Hematopoietic multipotent progenitor cell treated with erythropoietin and hydrocortisone succinate and interleukin-3 and kit ligand, for 6 days (in vitro differentiated cells): ENCODE measurements at regions not wholly inside any gene's neighbourhood (a gene's known extent, or its start where the extent isn't known, plus 50 kb on each side); places are given as distances from the start of the nearest gene placed in this dataset.

Source experiments
- DNase-seq: peaks from one replicate; pipeline ENCODE4 v3.0.0-alpha.2; 2015

GRCh38 chr7:121618182-121618581 lies 222.1 kb upstream of the FAM3C start:
- no peak for DNase-seq

DNA sequence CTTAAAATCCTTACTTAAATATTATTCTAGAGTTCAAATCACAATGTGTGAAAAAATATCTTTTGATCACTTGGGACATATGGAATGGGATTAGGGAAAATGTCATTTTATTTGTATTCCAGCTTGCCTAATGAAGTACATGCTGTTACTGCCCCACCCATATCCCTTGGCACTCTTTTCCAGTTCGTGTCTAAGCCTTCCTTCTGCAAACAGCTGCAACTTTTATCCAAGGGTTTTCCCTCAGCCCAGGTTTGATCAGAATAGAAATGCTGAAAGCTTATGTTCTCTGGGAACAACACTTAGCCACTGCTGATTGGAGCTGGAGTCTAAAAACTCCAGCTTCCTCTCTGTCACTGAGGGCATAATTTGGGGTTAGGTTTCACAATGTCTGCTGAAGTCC lies 214.1 kb upstream of the FAM3C start:
- DNase-seq, result no peak

DNA sequence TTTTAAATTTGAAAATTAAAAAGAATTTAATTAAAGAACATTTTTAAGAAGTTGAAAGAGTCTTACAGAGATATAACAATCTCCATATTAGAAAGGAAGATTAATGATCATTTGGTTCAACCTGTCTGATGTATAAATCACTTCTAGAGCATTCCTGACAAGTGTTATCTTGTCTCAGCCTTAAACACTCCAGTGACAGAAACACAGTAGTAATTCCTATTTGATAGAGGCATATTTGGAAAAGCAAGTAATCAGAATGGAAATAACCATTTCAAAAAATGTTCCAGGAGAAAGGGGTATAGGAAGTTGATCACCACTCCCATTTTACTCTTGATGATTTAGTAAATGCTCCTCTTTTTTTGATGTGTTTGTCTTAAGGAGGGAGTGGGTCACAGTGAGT lies 213.1 kb upstream of the FAM3C start:
- no peak for DNase-seq

DNA sequence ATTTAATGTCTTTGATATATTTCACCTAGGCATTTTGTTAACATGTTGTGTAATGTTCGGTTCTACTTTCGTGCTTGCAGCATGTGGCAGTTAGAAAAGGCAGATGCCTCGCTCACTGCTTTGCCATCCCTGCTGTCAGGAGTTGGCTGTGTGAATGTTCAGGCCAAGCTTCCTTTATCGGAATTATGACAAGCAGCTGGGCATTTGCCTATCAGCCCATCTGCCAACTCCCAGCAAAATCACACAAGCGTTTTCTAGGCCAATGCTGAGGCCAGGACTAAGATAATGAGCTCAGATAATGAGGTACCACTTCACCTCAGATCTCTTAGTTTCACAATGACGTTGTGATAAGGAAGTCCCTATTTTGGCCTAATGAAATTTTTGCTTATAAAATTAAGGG lies 212.7 kb upstream of the FAM3C start:
- no peak for DNase-seq

GRCh38 chr7:121608183-121608582 lies 212.1 kb upstream of the FAM3C start:
- DNase-seq, result peak; percentile 4

DNA sequence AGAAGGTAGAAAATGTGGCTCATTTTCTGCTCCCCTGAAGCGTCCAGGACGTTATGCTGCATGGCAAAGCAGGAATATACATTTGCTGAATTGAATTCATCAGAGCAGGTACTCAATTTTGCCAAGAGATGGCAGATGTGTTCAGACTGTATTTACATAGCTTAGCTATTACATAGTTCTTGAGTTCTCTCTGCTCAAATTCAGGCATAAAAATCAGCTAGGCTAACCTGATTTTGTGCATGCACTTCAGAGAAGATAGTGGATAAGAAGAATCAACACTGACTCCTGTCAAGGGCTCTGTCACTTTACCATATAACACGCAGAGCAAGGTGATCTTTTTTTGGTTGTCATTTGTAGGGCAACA lies 209.2 kb upstream of the FAM3C start:
- DNase-seq, result no peak

DNA sequence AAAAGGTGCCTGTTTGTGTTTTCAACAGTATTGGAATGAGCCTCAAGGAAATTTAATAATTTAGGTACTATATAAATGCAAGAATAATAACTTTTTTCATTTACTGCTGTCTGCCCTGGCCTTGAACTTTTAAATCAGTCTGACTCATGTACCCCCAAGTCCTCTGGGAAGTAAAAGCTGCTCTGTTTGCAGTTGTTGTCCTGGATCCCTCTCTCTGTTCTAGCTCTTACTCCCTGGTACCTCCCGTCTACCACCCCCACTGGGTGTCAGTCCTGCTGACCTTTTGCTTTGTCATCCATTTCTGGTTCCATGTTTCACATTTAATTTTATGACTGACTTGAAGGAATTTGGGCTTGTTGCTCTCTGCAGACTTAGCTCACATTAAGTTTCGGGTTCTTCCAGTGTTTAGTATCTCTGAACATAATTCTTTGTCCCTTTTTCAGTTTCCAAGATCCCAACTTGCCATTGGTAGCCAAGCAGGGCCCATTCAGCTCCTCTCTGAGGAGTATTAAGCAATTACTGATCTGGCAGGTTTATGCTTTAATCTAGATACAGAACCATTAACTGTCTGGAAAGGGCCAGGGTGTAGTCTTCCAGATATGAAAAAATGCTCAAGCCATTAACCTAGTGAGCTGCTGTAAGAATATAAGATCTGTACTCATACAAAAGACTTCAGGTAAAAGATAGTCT lies 208.7 kb upstream of the FAM3C start:
- no peak for DNase-seq

DNA sequence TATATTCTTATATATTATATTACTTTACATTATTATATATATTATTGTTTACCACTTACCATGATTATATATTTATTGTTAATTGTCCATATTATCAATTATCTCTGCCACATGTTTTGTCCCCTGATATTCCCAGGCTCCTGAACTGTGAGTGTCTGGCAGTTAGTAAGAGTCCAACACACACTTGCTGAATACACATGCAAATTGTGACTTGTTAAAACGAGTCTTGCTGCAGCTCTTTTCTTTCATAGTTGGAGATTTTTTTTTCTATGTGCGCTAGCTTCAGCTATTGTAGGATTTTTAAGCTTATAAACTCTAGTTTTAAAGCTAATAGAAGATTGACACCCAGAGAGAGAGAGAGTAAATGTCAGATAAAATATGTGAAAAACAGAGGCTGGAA lies 207.8 kb upstream of the FAM3C start:
- DNase-seq, result no peak

GRCh38 chr7:121599887-121600286 lies 203.8 kb upstream of the FAM3C start:
- no peak for DNase-seq

DNA sequence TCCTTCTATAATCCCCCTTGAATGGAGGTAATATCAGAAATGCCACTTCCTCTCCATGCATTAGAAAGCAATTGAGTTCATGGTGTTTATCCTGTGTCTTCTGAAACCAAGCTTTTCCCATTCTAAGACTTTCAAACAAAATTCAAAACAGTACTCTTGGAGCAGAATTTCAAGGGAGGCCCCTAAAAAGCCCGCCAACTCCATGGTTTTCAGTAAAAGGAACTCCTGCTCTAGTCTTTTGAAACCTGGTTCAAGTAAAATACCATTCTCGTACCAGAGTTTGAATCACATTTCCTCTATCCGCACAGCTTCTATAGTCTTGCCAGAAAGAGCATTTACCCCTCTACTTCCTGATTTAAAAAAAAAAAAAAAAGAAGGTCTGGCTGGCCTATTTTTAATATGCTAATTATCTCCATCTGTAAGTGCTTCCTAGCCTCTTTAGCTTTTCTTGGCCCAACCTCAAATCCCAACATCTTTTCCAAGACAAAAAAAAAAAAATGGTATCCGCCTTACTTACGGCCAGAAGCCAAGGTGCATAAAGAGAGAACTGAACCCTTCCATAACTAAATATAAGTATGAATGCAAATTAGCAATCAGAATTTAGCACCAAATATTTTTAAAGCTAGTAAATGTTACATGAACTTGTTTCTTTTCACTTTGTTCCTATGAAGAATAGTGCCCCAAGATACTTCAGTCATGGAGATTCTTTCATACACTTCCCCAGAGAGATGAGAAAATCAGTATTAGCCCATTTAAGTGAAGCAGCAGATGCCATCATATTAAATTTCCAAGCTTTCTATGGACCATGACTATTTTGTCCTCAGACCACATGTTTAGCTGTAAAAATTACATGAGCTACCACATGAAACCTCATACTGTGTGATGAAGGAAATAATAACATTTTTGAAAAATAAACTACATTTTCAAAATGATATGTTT lies 199.9 kb upstream of the FAM3C start:
- no peak for DNase-seq

- DNase-seq, result no peak
These were observed 195.8 kb upstream of the FAM3C start for GRCh38 chr7:121591926-121592325.

- no peak for DNase-seq
These were observed 191.3 kb upstream of the FAM3C start for GRCh38 chr7:121587435-121587834.

DNA sequence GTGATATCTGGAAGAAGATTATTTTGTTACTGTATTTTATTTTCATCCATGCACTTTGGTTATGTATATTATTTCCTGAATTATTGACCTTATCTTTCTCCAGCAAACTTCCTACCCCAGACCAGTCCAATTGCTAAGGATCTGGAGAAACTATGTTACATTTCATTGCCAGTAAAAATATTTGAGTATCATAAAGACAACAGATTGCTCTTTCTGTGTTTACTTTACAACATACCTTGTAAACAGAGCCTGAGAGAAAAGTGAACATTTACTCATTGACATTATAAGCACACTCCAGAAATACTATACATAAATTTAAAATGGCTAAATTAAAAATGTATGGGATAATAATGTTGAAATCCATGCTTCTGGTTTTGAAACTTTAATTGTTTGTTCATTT lies 186.2 kb upstream of the FAM3C start:
- DNase-seq, result no peak

GRCh38 chr7:121579639-121580038 lies 183.5 kb upstream of the FAM3C start:
- no peak for DNase-seq

- DNase-seq, result no peak
These were observed 182.6 kb upstream of the FAM3C start for GRCh38 chr7:121578669-121579068.

DNA sequence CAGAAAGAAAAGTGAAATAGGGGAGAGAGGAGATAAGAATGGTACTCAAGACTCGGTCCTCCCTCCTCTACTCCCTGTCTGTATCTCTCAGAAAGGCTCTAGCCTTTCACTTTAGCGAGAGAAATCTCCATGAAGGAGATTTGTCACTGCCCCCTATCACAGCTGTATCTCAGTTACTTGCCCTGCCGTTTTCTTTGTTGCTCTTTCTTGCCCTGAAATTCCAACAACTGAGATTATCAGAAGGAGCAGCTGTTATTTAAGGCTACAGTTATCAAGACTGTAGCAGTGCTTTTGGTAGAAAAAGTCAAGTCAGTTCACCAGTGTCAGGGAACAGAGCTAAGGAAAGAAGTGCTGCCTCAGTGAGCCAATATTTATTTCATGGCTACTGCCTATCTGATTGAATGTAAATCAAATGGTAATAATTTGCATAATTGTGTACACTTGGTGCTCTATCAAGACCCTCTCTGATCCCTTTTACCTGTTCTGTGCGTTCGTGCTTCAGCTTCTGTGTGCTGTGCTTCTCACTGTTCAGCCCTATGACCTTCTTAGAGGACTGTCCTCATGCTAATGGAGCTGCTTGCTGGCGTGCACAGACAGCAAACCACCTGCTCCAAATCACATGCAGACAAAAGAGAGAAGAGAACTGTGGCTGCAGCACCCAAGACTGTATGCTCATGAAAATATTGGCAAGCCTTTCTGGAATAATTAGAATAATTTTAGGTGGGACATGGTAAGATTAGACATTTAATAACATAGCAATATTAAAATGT lies 180.2 kb upstream of the FAM3C start:
- no peak for DNase-seq

GRCh38 chr7:121575194-121575765 lies 179.2 kb upstream of the FAM3C start:
- no peak for DNase-seq

- DNase-seq, result no peak
These were observed 178.0 kb upstream of the FAM3C start for GRCh38 chr7:121574109-121574508.

GRCh38 chr7:121572615-121573014 lies 176.5 kb upstream of the FAM3C start:
- no peak for DNase-seq

DNA sequence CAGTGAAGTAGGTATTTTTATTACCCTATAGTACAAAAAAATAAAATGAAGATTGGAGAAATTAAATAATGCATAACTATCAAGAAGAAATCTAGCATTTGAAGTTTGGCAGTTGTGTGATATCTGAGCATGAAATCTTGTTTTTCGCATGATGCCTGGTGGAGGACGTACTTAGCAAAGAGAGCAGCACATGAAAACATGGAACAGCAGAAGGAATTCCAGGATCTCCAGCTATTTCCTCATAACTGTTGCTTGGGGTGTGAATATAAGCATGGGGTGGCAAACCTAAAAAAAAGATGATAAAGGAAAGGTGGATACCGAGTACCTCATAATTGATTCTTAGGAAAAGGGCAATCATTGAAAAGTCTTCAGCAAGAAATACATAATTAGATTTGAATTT lies 174.3 kb upstream of the FAM3C start:
- no peak for DNase-seq

GRCh38 chr7:121563177-121563576 lies 167.1 kb upstream of the FAM3C start:
- DNase-seq, result no peak

GRCh38 chr7:121562259-121562658 lies 166.2 kb upstream of the FAM3C start:
- DNase-seq, result no peak

- DNase-seq, result peak; percentile 26
These were observed 165.6 kb upstream of the FAM3C start for GRCh38 chr7:121561717-121562116.
